ENCODE measurements at regions not wholly inside any gene's neighbourhood (a gene's known extent, or its start where the extent isn't known, plus 50 kb on each side); places are given as distances from the start of the nearest gene placed in this dataset.

- no peak overlapping the region for H3K4me3 ChIP-seq (ENCODE audit: low read depth, low read length)
- DNase-seq (ENCODE audit: low read depth), result no peak
- TF ChIP-seq CTCF (IDR thresholded peaks at IDR 0.05; ENCODE audit: insufficient read depth, low read length), result no peak
These were observed 147.5 kb upstream of the FAM241A start for GRCh38 chr4:111997785-111998184.

- no peak overlapping the region for H3K4me3 ChIP-seq (ENCODE audit: low read depth, low read length)
- DNase-seq (ENCODE audit: low read depth), result no peak
- no peak for TF ChIP-seq CTCF (IDR thresholded peaks at IDR 0.05; ENCODE audit: insufficient read depth, low read length)
These were observed 145.5 kb upstream of the FAM241A start for GRCh38 chr4:111999801-112000200.

GRCh38 chr4:112001041-112001440 lies 144.2 kb upstream of the FAM241A start:
- DNase-seq (ENCODE audit: low read depth), result no peak
- no peak for TF ChIP-seq CTCF (IDR thresholded peaks at IDR 0.05; ENCODE audit: insufficient read depth, low read length)
- no peak overlapping the region for H3K4me3 ChIP-seq (ENCODE audit: low read depth, low read length)

GRCh38 chr4:112002248-112002661 lies 143.0 kb upstream of the FAM241A start:
- no peak overlapping the region for H3K4me3 ChIP-seq (ENCODE audit: low read depth, low read length)
- DNase-seq (ENCODE audit: low read depth), result no peak
- no peak for TF ChIP-seq CTCF (IDR thresholded peaks at IDR 0.05; ENCODE audit: insufficient read depth, low read length)

- TF ChIP-seq CTCF (IDR thresholded peaks at IDR 0.05; ENCODE audit: insufficient read depth, low read length), result no peak
- H3K4me3 ChIP-seq (ENCODE audit: low read depth, low read length), result no peak overlapping the region
- DNase-seq (ENCODE audit: low read depth), result no peak
These were observed 141.9 kb upstream of the FAM241A start for GRCh38 chr4:112003231-112003907.

- H3K4me3 ChIP-seq (ENCODE audit: low read depth, low read length), result no peak overlapping the region
- no peak for TF ChIP-seq CTCF (IDR thresholded peaks at IDR 0.05; ENCODE audit: insufficient read depth, low read length)
- DNase-seq (ENCODE audit: low read depth), result no peak
These were observed 140.2 kb upstream of the FAM241A start for GRCh38 chr4:112005027-112005426.

GRCh38 chr4:112007391-112007790 lies 137.9 kb upstream of the FAM241A start:
- no peak for DNase-seq (ENCODE audit: low read depth)
- TF ChIP-seq CTCF (IDR thresholded peaks at IDR 0.05; ENCODE audit: insufficient read depth, low read length), result no peak

More at GRCh38 chr4:112007391-112007790, 137.9 kb upstream of the FAM241A start:
- no peak overlapping the region for H3K4me3 ChIP-seq (ENCODE audit: low read depth, low read length)
